ENCODE measurements at regions not wholly inside any gene's neighbourhood (a gene's known extent, or its start where the extent isn't known, plus 50 kb on each side); places are given as distances from the start of the nearest gene placed in this dataset.

DNA sequence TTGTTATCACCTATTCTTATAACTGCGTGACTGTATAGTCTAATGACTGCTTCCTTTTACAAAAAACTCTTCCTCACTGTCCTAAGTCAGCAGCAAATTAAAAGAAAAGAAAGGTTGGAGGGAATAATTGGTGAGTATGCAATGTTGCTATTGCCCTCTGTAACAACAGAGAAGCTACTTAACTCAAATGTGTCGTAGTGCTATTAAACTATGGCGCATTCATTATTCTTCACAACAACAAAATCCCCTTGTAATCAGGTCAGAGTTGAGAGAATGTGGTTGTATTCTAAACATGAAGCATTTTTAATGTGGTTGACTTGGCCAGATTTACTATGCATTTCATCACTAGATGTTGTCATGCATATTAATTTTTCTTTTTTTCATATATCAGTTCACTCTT, 897.8 kb upstream of the PHF14 start:
- no peak overlapping the region for H3K4me2 ChIP-seq (replicated peaks; ENCODE audit: extremely low read depth, low read length, poor library complexity, severe bottlenecking)
- H3K79me2 ChIP-seq (ENCODE audit: insufficient read depth, low read length) = no peaks in the 10 kb centered on the region
- no peaks in the 10 kb centered on the region for H3K36me3 Mint-ChIP-seq
- H4K20me1 ChIP-seq (ENCODE audit: insufficient read depth, low read length) = no peaks in the 10 kb centered on the region
- H3K9ac ChIP-seq (ENCODE audit: insufficient read depth, low read length, poor library complexity, severe bottlenecking) = no peak overlapping the region
- H3K27ac ChIP-seq (ENCODE audit: low read depth in 1 of 2, low read length in 2 of 2) = no peak overlapping the region
- intact Hi-C loops (cut with micrococcal nuclease) = no loop called here
- no peak overlapping the region for H3K4me3 Mint-ChIP-seq
- TF ChIP-seq, protein P1, sequence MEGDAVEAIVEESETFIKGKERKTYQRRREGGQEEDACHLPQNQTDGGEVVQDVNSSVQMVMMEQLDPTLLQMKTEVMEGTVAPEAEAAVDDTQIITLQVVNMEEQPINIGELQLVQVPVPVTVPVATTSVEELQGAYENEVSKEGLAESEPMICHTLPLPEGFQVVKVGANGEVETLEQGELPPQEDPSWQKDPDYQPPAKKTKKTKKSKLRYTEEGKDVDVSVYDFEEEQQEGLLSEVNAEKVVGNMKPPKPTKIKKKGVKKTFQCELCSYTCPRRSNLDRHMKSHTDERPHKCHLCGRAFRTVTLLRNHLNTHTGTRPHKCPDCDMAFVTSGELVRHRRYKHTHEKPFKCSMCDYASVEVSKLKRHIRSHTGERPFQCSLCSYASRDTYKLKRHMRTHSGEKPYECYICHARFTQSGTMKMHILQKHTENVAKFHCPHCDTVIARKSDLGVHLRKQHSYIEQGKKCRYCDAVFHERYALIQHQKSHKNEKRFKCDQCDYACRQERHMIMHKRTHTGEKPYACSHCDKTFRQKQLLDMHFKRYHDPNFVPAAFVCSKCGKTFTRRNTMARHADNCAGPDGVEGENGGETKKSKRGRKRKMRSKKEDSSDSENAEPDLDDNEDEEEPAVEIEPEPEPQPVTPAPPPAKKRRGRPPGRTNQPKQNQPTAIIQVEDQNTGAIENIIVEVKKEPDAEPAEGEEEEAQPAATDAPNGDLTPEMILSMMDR (IDR thresholded peaks at IDR 0.05) = no peak
- no peaks in the 10 kb centered on the region for H3K4me1 Mint-ChIP-seq
- H3K27me3 Mint-ChIP-seq (ENCODE audit: low read depth in 3 of 3) = no peaks in the 10 kb centered on the region
- H3K27ac Mint-ChIP-seq = no peak overlapping the region
- no peaks in the 10 kb centered on the region for H3K36me3 ChIP-seq (replicated peaks in 1 of 2; ENCODE audit: control insufficient read depth in 1 of 2, insufficient read depth in 2 of 2, low read length in 2 of 2)
- no peak overlapping the region for H3K4me3 ChIP-seq (replicated peaks in 1 of 3; ENCODE audit: low read depth in 2 of 3, low read length in 3 of 3)
- H3K4me1 ChIP-seq (ENCODE audit: control insufficient read depth in 1 of 2, insufficient read depth in 2 of 2, low read length in 2 of 2) = no peaks in the 10 kb centered on the region
- H3K9me3 ChIP-seq (replicated peaks in 1 of 2; ENCODE audit: control insufficient read depth in 1 of 2, insufficient read depth in 1 of 2, low read length in 2 of 2) = peaks cover 9 to 18% of the 10 kb centered on the region in 2 donors
- H3K27me3 ChIP-seq (ENCODE audit: control insufficient read depth in 2 of 2, insufficient read depth in 2 of 2, low read length in 2 of 2) = no peaks in the 10 kb centered on the region
- no peak overlapping the region for H2AFZ ChIP-seq (ENCODE audit: insufficient read depth, low read depth, low read length, poor library complexity, severe bottlenecking)
- H3K9me3 Mint-ChIP-seq = peaks cover 2 to 9% (median 5%) of the 10 kb centered on the region in 7 donors
- DNase-seq = no peak
- no CpG with 5 or more reads among the region's 3 CpGs for WGBS (ENCODE audit: insufficient coverage)

DNA sequence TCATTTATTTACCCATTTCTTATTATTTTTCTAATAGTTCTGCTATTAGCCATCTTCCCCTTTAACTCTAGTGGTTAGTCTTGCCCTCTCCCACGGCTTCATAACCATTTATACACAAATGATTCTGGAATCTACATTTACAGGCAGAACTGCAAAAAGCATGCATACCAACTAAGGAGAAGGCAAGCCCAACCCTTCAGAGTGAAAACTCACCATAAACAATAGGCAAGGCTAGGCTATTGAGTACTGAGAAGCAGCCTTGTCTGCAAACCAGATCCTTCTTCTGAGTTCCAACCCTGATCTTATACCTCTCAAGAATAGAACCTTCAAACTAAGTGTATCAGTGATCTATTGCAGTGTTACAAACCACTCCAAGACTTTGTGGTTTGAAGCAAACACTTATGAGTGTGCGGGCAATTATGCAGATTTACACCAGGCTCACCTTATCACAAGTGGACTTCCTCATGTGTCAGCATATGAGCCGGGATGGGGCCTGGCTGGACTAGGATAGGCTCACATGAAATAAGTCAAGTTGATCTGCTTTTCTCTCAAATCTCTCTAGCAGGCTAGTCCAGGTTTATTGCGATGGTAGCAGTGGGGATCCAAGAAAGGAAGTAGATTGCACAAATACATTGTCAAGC, 896.9 kb upstream of the PHF14 start:
- no peak overlapping the region for H3K4me3 ChIP-seq (replicated peaks in 1 of 3; ENCODE audit: low read depth in 2 of 3, low read length in 3 of 3)
- Mint-ChIP-seq H3K4me3 (no peak overlapping the region), H3K27me3 (ENCODE audit: low read depth in 3 of 3) (no peaks in the 10 kb centered on the region), H3K9me3 (peaks cover 2 to 9% (median 5%) of the 10 kb centered on the region in 7 donors), H3K27ac (no peak overlapping the region), H3K4me1 (no peaks in the 10 kb centered on the region), H3K36me3 (no peaks in the 10 kb centered on the region)
- H3K9me3 ChIP-seq (replicated peaks in 1 of 2; ENCODE audit: control insufficient read depth in 1 of 2, insufficient read depth in 1 of 2, low read length in 2 of 2) = peaks cover 9 to 18% of the 10 kb centered on the region in 2 donors
- no peak overlapping the region for H3K27ac ChIP-seq (ENCODE audit: low read depth in 1 of 2, low read length in 2 of 2)
- H3K27me3 ChIP-seq (ENCODE audit: control insufficient read depth in 2 of 2, insufficient read depth in 2 of 2, low read length in 2 of 2) = no peaks in the 10 kb centered on the region
- intact Hi-C loops (cut with micrococcal nuclease) = no loop called here
- no peak overlapping the region for H3K9ac ChIP-seq (ENCODE audit: insufficient read depth, low read length, poor library complexity, severe bottlenecking)
- no peaks in the 10 kb centered on the region for H4K20me1 ChIP-seq (ENCODE audit: insufficient read depth, low read length)
- TF ChIP-seq, protein P1 (IDR thresholded peaks at IDR 0.05) = no peak
- no peak overlapping the region for H2AFZ ChIP-seq (ENCODE audit: insufficient read depth, low read depth, low read length, poor library complexity, severe bottlenecking)
- H3K36me3 ChIP-seq (replicated peaks in 1 of 2; ENCODE audit: control insufficient read depth in 1 of 2, insufficient read depth in 2 of 2, low read length in 2 of 2) = no peaks in the 10 kb centered on the region
- H3K4me2 ChIP-seq (replicated peaks; ENCODE audit: extremely low read depth, low read length, poor library complexity, severe bottlenecking) = no peak overlapping the region
- no peaks in the 10 kb centered on the region for H3K79me2 ChIP-seq (ENCODE audit: insufficient read depth, low read length)
- DNase-seq = no peak
- no peaks in the 10 kb centered on the region for H3K4me1 ChIP-seq (ENCODE audit: control insufficient read depth in 1 of 2, insufficient read depth in 2 of 2, low read length in 2 of 2)
- WGBS (ENCODE audit: insufficient coverage) = 86% methylated on average over 2 of the region's 4 CpGs
